SK-N-MC (cell line): ENCODE measurements at regions not wholly inside any gene's neighbourhood (a gene's known extent, or its start where the extent isn't known, plus 50 kb on each side); places are given as distances from the start of the nearest gene placed in this dataset.

Experiments
- DNase-seq: peaks from one replicate; pipeline ENCODE4 v3.0.0-alpha.2; 2011; ENCODE audit warnings: low read depth, low spot score
- H3K27ac ChIP-seq: fragments of 200-600 bp; sonication (generic); 2 replicates; pipeline ENCODE4 v1.5.1; 2016; ENCODE audit warnings: mixed run types
- H3K36me3 ChIP-seq: fragments of 200-600 bp; sonication (generic); 2 replicates; pipeline ENCODE4 v1.6.1; 2017; ENCODE audit warnings: antibody characterized with exemption, low read length, mixed read lengths; ENCODE audit not compliant: insufficient read depth
- H3K4me3 ChIP-seq: fragments of 200-600 bp; sonication (generic); 2 replicates; pipeline ENCODE4 v1.5.1; 2016
- H3K9ac ChIP-seq: fragments of 200-600 bp; sonication (generic); 2 replicates; pipeline ENCODE4 v1.8.0; 2017; ENCODE audit warnings: mixed run types, mixed read lengths; ENCODE audit not compliant: insufficient read length
- H3K9me3 ChIP-seq: fragments of 200-600 bp; sonication (generic); 2 replicates; pipeline ENCODE4 v1.6.1; 2017; ENCODE audit warnings: low read depth, mild to moderate bottlenecking, antibody characterized with exemption, low read length, moderate library complexity, mixed read lengths
- EZH2 ChIP-seq: fragments of 200-600 bp; sonication (generic); IDR thresholded peaks from one replicate; pipeline ENCODE4 v1.6.1; 2017; ENCODE audit warnings: antibody characterized with exemption
- FOXP2 ChIP-seq: optimal IDR thresholded peaks from 2 replicates; pipeline ENCODE3; 2011; ENCODE audit warnings: mild to moderate bottlenecking, moderate library complexity; ENCODE audit not compliant: insufficient read depth; ENCODE audit errors: extremely low read length, control extremely low read depth
- POLR2AphosphoS5 ChIP-seq: IDR thresholded peaks from 2 replicates; pipeline ENCODE4 v1.6.1; 2012; ENCODE audit warnings: mild to moderate bottlenecking, low read depth, low read length, borderline replicate concordance

- Histone ChIP-seq H3K9me3 (no peaks in the 10 kb centered on the region; the same call in 1 of the 2 replicates), H3K9ac (no peak overlapping the region), H3K36me3 (no peaks in the 10 kb centered on the region), H3K4me3 (no peak overlapping the region), H3K27ac (no peak overlapping the region)
- no peak for DNase-seq
- TF ChIP-seq FOXP2 (no peak), EZH2 (no peak), POLR2AphosphoS5 (no peak)
These were observed 154.5 kb downstream of the CD83 start for GRCh38 chr6:14271789-14272736.

GRCh38 chr6:14272737-14273085 is 155.1 kb downstream of the CD83 start:
- H3K4me3 ChIP-seq: no peak overlapping the region
- no peak overlapping the region for H3K27ac ChIP-seq
- DNase-seq: no peak
- TF ChIP-seq POLR2AphosphoS5 (no peak), EZH2 (no peak), FOXP2 (no peak)
- no peak overlapping the region for H3K9ac ChIP-seq
- no peaks in the 10 kb centered on the region; the same call in 1 of the 2 replicates for H3K9me3 ChIP-seq
- no peaks in the 10 kb centered on the region for H3K36me3 ChIP-seq

- no peak overlapping the region for H3K27ac ChIP-seq
- H3K36me3 ChIP-seq: no peaks in the 10 kb centered on the region
- no peak for TF ChIP-seq POLR2AphosphoS5
- no peak for TF ChIP-seq FOXP2
- TF ChIP-seq EZH2: no peak
- no peak for DNase-seq
- H3K9ac ChIP-seq: no peak overlapping the region
- no peak overlapping the region for H3K4me3 ChIP-seq
- no peaks in the 10 kb centered on the region; the same call in 1 of the 2 replicates for H3K9me3 ChIP-seq
These were observed 155.6 kb downstream of the CD83 start for GRCh38 chr6:14273191-14273590.

GRCh38 chr6:14274016-14274415 is 156.4 kb downstream of the CD83 start:
- no peaks in the 10 kb centered on the region for H3K36me3 ChIP-seq
- TF ChIP-seq POLR2AphosphoS5 (no peak), EZH2 (no peak)
- H3K9me3 ChIP-seq: no peaks in the 10 kb centered on the region; the same call in 1 of the 2 replicates
- H3K9ac ChIP-seq: no peak overlapping the region
- DNase-seq: no peak
- H3K27ac ChIP-seq: no peak overlapping the region
- no peak overlapping the region for H3K4me3 ChIP-seq

- no peak overlapping the region for H3K27ac ChIP-seq
- no peak overlapping the region for H3K9ac ChIP-seq
- no peak overlapping the region for H3K4me3 ChIP-seq
- H3K36me3 ChIP-seq: no peaks in the 10 kb centered on the region
- DNase-seq: no peak
- TF ChIP-seq POLR2AphosphoS5: no peak
- no peak for TF ChIP-seq FOXP2
- no peak for TF ChIP-seq EZH2
- H3K9me3 ChIP-seq: no peaks in the 10 kb centered on the region; the same call in 1 of the 2 replicates
These were observed 157.2 kb downstream of the CD83 start for GRCh38 chr6:14274546-14275492.

GRCh38 chr6:14275493-14275851 is 157.9 kb downstream of the CD83 start:
- TF ChIP-seq FOXP2 (no peak), POLR2AphosphoS5 (no peak), EZH2 (no peak)
- Histone ChIP-seq H3K36me3 (no peaks in the 10 kb centered on the region), H3K9ac (no peak overlapping the region), H3K27ac (no peak overlapping the region), H3K4me3 (no peak overlapping the region), H3K9me3 (no peaks in the 10 kb centered on the region; the same call in 1 of the 2 replicates)
- DNase-seq: no peak

- Histone ChIP-seq H3K4me3 (peak overlapping the region; percentile 28), H3K36me3 (no peaks in the 10 kb centered on the region), H3K9me3 (no peaks in the 10 kb centered on the region; the same call in 1 of the 2 replicates), H3K9ac (no peak overlapping the region), H3K27ac (peak overlapping the region; percentile 70; the same call in 1 of the 2 replicates)
- DNase-seq: no peak
- TF ChIP-seq EZH2 (no peak), POLR2AphosphoS5 (no peak), FOXP2 (no peak)
These were observed 158.5 kb downstream of the CD83 start for GRCh38 chr6:14276071-14276470.

GRCh38 chr6:14276667-14277404 is 159.3 kb downstream of the CD83 start:
- no peaks in the 10 kb centered on the region; the same call in 1 of the 2 replicates for H3K9me3 ChIP-seq
- H3K9ac ChIP-seq: no peak overlapping the region
- H3K36me3 ChIP-seq: no peaks in the 10 kb centered on the region
- TF ChIP-seq EZH2 (no peak), POLR2AphosphoS5 (no peak), FOXP2 (no peak)
- peak overlapping the region; percentile 28 for H3K4me3 ChIP-seq
- no peak for DNase-seq
- H3K27ac ChIP-seq: peak overlapping the region; percentile 70; the same call in 1 of the 2 replicates
